GM13976 (cell line): ENCODE measurements at regions not wholly inside any gene's neighbourhood (a gene's known extent, or its start where the extent isn't known, plus 50 kb on each side); places are given as distances from the start of the nearest gene placed in this dataset.

Source experiments
- DNase-seq: peaks from one replicate; pipeline ENCODE4 v3.0.0; 2012; ENCODE audit warnings: low spot score
- CTCF ChIP-seq: IDR thresholded peaks from 2 replicates; pipeline ENCODE4 v1.5.1; 2012; ENCODE audit warnings: borderline replicate concordance, mild to moderate bottlenecking; ENCODE audit not compliant: insufficient read depth; ENCODE audit errors: extremely low read depth, missing control alignments, control extremely low read depth
- in situ Hi-C: fragments of 300-500 bp; cut with MboI; formaldehyde crosslinking; loops from one replicate; pipeline ENCODE4 v1.12.0; 2022; ENCODE audit warnings: low sequenced_read_pairs, mixed read lengths, inconsistent platforms; ENCODE audit not compliant: unreplicated experiment

- TF ChIP-seq CTCF = no peak
- in situ Hi-C loops = no loop called here
- DNase-seq = no peak
Observed at GRCh38 chr4:130855533-130855932, 1759.6 kb downstream of the C4orf33 start.

- no peak for TF ChIP-seq CTCF
- in situ Hi-C loops = no loop called here
Observed at GRCh38 chr4:130859991-130860390, 1764.0 kb downstream of the C4orf33 start.

DNA sequence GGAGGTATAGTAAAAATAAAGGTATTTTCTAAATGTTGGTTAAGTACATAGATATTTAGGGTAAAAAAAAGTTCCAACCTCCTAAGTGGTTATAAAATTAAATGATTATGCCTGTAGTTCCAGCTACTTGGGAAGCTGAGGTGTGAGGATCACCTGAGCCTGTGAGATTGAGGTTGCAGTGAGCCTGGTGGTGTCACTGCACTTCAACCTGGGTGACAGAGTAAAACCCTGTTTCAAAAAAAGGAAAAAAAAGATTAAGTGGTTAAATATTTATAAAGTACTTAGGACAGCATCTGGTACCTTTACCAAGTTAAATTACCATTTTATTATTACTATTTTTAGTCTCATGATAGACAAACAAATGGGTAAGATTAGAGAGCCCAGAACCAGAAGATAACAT is 1801.0 kb downstream of the C4orf33 start:
- DNase-seq = no peak
- in situ Hi-C loops = no loop called here
- no peak for TF ChIP-seq CTCF

More at GRCh38 chr4:130859991-130860390, 1764.0 kb downstream of the C4orf33 start:
- DNase-seq = no peak

- in situ Hi-C loops = no loop called here
- no peak for DNase-seq
- no peak for TF ChIP-seq CTCF
Observed at GRCh38 chr4:130901321-130901720, 1805.4 kb downstream of the C4orf33 start.

GRCh38 chr4:130922955-130923354 is 1827.0 kb downstream of the C4orf33 start:
- in situ Hi-C loops = no loop called here
- DNase-seq = no peak
- no peak for TF ChIP-seq CTCF

DNA sequence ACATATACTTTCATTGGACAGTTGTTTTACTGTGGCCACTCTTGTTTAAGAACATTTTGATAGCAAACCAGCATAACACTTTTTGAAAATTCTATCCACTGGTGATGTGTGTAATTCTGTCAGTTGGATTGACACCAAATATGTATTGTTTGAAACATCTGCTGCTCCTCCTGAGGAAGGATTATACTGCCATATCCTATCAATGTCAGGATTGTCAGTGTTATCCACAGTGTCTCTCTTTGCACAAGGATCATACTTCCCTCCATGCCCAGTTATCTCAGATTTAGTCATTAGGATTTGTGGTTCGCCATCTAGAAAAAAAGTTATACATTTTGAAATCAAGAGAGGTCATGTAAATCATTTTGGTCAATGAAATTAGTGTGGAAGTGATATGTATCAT is 1859.6 kb downstream of the C4orf33 start:
- DNase-seq = no peak
- TF ChIP-seq CTCF = no peak
- in situ Hi-C loops = no loop called here

DNA sequence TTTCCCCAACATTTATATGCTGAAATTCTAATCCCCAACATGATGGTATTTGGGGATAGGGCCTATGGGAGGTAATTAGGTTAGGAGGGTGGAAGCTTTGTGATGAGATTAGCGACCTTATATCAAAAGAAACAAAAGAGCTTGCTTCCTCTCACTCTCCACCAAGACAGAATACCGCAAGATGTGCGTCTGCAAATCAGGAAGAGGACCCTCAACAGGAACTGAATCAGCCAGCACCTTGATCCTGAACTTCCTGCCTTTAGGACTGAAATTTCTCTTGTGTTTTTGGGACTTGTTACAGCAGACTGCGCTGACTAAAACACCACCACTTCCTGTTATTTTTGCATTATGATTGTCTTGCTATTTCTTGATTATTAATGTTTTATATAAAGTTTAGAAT is 1889.4 kb downstream of the C4orf33 start:
- DNase-seq = no peak
- in situ Hi-C loops = no loop called here
- TF ChIP-seq CTCF = no peak
